ENCODE measurements at regions not wholly inside any gene's neighbourhood (a gene's known extent, or its start where the extent isn't known, plus 50 kb on each side); places are given as distances from the start of the nearest gene placed in this dataset.
"Not testable (repeated sequence)": the region's sequence is repeated elsewhere in the genome, so short reads cannot be mapped to it uniquely, and the experiment has no call there.

DNA sequence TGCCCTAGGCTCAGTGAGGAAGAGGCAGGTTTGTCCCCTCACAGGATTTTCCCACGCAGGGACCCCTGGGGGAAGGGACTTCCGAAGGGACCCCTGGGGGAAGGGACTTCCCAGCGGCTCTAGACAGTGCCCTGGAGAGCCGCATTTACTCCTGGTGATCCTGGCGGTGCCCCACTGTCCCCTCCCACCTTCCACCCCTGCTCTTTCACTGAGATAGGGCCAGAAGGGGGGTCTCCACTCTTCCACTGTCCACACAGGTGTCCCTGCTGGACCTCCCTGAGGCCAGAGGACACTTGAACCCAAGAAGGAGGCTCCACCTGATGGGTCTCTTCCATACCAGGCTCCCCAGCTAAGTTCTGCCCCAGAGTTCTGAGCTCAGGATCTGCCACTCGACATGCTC lies 1333.9 kb downstream of the BRD1 start:
- DNase-seq (ENCODE audit: low spot score): no peak

DNA sequence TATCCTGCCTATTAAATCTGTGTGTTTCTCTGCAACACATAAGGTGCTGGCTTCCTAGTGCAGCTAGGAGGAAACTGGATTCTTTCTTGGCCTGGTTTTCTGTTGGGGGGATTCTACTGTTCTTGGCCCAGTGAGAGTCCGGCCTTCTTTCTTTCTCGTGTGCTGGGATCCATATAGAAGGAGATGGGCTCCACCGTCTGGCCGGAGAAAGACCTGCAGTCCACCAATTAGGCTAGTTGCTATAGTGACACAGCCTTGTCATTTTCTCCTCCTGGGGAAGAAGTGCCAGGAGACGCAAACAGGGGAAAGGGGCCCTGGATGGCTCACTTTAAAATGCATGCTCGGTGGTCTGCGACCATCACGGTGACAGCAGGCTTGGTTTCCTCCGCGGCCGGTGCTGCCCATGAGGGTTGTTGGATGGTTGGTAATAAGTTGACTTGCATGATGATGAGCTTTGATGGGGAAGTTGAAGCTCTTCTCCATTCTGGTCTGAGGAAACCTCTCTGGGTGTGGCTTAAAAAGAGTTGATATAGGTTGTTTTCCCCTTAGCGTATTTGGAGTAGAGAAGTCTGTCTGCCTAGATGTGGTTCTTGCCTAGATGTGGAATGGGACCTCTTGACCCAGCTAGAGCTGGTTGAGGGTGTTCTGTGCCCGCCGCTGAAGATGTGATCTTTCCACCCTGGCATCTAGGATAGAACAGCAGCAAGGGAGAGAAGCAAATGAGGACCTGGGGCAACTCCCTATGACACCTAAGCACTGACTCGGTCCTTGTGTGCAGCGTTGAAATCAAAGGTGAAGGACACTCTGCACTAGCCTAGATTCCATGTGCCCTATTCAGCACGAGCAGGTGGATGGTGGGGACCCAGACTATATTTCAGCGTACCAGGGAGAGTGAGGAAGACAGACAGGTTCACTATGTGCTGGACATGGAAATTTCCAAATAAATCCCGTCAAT lies 1335.0 kb downstream of the BRD1 start:
- peak; percentile 81 for DNase-seq (ENCODE audit: low spot score)

DNA sequence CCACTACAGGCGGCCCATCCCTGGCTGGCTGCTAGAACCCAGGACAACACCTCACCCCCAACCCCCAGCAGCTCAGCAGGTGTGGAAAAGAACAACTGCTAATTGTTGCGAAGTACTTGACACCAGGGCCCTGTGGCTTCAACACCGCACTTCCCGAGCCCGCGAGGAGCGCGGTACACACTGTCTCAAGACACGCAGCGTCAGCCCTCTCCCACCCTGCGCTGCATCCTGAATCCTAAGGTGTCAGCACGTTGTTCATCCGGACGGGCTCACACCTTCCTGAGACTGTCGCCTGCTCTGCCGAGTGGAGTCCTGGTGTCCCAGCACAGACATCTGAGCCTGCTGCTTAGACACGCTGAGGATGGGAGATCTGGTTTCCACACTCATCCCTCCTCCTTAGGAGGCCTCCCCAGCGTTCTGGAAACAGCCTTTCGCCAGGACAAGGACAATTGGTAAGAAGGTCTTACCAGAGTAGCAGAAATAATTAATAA lies 1336.2 kb downstream of the BRD1 start:
- DNase-seq (ENCODE audit: low spot score): no peak

DNA sequence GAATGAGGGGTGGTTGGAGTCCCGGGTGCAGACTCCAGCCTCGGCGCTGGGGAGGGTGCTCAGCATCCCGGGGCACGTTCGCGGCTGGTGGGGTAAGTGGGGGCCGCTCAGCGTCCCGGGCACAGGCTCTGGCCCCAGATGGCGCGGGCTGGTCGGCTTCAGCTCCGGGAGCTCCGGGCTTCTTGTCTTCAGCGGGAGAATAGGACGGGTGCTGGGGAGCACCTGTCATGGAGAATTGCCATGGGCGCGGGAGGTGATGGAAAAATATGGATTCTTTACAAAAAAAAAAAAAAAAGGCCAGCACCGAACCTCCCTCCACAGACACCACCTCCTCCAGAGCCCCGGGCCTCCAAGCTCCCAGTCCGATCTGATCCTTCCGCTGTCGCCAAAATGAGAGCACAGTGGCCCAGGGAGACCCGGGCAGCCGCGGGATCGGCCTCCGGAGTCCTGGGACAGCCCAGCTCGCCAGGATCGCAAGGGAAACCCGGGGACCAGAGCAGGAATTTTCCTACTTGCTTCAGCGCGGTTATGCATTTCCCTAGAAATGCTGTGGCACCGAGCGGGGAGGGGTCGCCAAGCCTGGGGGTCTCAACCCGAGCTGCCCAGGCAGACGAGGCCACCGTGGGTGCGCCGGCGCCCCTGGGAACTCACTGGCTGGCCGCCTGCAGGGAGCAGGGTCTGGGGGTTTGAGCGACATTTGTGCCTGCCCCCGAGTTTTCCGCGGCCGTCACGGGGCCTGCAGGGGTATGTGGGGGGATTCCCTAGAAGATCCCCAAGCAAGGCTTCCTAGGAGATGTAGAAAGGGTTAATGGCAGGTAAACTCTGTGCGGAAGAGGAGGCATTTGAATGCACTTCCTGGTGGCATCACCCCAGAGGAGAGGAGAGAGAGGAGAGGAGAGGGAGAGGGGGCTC lies 1336.9 kb downstream of the BRD1 start:
- DNase-seq (ENCODE audit: low spot score): no peak

DNA sequence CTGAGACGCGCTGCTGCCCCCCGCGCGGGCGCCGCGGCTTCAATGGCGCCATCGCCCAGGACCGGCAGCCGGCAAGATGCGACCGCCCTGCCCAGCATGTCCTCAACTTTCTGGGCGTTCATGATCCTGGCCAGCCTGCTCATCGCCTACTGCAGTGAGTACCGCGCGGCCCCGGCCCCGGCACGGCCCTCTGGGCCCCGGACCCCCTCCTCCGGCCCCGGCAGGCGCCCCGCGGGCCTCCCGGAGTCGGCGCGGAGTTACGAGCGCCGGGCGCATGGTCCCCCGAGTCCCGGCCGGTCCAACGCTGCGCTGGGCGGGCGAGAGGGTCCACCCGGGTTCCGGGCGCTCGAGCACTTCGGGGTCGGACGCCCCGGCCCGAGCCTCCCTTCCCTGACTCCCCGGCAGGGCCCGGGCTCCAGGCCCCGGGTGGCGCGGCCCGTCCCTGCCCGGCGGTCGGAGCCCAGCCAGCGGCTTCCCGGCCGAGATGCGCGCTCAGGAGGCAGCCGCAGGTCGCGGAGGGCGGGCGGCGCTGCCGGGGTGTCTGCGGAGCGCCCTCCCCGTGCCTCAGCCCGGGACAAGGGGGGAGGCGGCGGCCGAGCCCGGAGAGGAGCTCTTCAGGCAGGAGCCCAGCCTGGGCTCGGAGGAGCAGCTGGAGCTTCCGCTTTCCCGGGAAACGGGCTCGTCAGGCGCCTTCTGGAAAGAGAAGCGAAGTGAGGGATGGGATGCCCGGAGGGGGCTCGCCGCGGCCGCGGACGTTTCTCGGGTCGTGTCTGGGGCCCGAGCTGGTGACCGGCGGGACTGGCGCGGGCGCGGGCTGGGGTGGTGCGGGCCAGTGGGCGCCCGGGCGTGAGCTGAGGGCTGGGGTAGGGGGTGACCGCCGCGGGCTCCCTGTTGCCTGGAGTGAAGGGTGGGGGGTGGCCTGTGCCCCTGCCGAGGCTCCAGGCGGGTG lies 1337.8 kb downstream of the BRD1 start:
- DNase-seq (ENCODE audit: low spot score): no peak

DNA sequence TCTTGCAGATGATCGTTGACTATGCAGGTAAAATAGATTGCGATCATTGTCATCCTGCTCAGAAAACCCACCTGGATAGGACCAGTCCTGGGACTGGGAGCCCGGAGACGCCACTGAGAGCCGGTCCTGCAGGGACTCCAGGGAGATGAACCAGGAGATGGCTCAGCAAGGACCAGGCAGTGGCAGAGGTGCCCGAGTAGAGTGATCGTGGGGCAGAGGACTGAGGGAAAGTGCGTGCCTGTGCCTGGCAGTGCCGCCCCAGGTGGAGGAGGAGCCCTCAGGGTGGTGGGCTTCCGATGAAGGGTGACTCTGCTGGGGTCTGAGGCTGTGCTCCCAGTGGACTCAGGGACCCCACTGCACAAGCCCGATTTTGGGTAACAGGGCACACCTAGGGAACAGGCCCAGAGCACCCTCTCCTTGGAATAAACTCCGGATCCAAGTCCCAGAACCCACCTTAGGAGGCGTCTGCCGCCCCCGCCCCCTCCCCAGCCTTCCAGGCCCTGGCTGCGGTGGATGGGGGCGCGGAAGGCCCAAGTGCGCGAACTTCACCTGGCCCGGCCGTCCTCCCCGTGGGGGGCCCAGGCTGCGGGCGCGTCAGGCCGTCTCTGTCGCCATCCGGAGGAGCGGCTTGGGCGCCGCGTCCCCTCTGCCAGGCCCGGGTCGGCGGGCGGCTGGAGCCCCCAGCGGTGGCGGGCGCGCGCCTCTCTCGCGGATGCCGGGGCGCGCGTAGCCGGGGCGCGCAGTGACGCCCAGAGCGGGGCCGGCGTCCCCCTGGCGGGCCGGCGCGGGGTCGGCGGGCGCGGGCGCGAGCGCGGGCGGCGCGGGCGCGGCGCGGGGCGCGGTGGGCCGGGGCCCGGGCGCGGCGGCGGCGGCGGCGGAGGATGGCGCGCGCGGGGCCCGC lies 1338.8 kb downstream of the BRD1 start:
- DNase-seq (ENCODE audit: low spot score): no peak

DNA sequence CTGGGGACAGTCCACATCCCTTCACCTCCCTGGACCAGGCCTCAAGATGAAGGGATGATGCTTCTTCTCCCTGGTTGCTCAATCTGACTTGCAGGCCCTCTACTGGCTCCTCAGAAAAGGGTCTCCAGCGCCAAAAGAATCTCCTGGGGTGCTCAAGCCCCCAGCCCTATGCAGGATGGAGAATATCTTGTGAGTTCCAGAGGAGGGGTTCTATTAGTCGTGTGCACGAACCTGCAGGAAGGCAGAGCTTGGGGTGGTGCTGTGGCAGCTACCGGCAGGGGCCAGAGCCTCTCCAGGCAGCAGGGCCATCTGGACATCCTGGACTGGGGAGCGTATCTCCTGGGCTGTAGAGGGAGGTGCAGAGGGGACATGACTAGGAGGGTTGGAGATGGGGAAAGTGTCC lies 1339.5 kb downstream of the BRD1 start:
- DNase-seq (ENCODE audit: low spot score): no peak

DNA sequence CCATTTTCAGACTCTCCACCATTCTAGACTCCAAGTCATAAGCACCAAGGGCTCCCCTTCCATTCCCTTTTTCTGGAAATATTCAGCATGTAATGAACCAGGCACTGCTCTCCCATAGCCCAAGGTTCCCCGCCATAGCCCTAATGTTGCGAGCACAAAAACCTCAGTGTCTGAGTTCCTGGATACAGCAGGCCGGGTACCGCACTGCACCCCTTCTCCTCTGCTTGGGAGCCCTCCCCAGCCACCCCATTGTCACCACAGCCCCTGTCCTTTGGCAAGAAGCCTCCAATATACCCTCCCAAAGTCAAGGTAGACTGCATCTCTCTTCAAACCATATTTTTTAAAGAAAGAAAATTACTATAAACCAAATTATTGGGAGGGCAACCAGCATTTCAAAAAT lies 1341.1 kb downstream of the BRD1 start:
- DNase-seq (ENCODE audit: low spot score): no peak

DNA sequence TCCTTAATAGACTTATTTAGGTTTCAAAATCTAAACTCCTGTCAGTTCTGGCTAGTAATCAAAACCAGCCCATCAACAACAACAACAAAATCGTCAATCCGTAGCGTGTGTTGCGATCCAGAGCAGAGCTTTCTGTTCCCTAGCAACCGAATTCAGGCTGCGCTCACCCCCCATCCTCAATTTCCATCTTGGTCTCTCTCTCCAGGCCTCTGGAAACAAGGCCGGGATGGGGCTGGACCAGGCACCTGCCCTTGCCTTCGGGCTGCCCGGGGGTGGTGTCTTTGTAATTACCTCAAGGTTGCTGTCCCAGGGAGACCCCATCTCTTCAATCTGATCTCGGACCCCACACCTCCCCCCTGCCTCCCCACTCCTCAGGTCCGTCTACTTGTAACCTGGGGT lies 1341.5 kb downstream of the BRD1 start:
- DNase-seq (ENCODE audit: low spot score): no peak

DNA sequence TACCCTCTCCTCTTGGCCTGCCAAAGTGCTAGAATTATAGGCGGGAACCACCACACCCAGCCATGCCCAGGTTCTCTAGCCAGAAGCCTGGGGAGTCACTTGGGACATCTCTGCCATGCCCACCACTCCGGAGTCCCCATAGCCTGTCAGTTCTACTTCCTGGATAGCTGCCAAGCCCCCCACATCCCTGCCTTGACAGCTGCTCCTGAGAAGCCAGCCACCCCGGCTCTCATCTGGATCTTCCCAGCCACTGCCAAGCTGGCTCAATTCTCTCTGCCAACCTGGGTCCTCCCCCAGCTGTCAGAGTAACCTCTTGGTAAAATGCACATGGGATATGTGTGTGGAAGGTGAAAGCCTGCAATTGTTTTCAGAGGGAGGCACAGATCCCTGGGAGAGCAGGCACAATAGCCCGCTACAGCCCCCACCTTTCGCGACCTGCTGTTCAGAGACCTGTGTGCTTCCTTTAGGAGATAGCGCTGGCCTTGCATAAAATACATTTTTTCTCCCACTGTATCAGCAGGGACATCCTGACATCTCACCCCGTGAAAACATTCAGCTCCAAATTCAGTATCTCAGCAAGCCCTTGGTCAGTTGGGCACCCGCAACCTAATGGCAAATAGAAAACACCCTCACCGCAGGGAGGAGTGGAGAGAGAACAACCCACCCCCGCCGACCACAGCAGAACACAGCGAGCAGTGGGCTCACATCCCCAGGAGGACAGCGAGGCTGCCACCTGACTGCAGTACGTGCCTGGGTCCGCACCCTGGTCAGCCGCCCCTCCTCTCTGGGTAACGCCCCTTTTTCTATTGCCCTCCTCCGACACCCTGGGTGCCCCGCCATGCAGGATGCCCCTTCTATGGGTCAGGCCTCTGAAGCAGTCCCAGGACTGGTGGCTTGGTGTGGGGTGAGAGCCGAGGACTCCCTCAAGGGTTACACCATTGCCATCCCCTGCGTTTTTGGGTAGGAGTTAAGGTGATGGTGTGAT lies 1342.2 kb downstream of the BRD1 start:
- DNase-seq (ENCODE audit: low spot score): no peak

DNA sequence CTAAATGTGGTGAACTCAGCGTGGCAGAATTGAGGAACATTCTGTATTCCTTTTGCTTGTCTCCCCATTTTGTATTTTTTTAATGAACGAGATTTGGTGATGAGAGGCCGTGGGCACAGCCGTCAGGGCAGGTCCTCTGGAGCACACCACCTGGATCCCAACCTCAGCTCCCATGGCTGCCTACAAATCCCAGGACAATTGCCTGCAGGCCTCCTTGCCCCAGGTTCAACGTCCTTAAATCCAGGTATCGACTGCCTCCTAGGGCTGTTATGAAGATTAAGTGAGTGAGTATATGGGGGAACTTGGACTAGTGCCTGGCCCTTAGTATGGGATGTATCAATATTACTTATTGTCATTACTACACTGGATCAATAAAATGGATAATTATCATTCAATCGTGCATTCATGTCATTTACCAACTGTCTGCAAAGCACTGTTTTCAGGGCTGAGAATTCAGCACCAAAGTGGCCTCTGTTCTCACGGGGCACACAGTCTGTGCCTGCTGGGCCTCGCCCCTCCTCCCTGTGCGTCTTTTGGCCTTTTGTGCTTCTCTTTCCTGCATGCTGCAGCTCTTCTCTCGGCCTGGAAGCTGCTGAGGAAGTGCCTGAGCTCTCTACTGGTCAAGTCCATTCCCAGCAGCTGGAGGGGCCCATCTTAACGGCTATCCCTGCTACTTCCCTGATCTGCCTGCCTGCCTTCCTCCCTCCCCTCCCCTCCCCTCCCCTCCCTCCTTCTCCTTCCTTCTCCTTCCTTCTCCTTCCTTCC lies 1343.7 kb downstream of the BRD1 start:
- DNase-seq (ENCODE audit: low spot score): no peak

DNA sequence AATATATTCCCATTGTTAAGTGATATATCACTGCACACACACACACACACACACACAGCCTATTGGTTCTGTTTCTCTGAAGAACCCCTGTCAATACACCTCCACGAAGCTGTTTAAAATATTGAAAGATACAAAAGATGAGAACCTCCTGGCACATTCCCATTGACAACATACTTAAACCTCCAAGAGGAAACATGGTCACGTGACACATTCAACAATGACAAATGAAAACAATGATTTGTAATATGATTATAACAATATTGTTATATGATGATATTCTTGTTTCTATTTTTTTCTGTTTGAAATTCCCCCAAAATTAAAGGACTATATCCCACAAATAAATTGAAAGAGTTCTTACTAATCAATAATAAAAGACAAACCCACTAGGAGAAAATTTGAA lies 1344.9 kb downstream of the BRD1 start:
- no peak for DNase-seq (ENCODE audit: low spot score)

DNA sequence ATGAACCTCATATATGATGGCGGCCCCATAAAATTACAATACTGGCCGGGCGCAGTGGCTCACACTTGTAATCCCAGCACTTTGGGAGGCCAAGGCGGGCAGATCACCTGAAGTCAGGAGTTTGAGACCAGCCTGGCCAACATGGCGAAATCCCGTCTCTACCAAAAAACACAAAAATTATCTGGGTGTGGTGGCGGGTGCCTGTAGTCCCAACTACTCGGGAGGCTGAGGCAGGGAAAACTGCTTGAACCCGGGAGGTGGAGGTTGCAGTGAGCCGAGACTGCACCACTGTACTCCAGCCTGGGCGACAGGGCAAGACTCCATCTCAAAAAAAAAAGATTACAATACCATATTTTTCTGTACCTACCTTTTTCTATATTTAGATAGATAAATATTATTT lies 1345.5 kb downstream of the BRD1 start:
- DNase-seq (ENCODE audit: low spot score): not testable (repeated sequence)

DNA sequence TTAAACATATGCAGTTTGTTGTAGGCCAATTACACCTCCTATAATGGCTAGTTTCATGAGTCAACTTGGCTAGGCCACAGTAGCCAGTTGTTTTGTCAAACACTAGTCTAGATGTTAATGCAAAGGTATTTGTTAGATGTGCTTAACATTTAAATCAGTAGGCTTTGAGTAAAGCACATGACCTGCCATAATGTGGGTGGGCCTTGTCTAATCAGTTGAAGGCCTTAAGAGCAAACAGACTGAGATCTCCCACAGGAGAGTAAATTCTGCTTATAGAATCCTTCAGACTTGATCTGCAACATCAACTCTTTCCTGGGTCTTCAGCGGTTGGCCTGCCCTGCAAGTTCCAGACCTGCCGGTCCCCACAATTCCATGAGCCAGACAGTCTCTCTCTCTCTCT lies 1345.9 kb downstream of the BRD1 start:
- no peak for DNase-seq (ENCODE audit: low spot score)

DNA sequence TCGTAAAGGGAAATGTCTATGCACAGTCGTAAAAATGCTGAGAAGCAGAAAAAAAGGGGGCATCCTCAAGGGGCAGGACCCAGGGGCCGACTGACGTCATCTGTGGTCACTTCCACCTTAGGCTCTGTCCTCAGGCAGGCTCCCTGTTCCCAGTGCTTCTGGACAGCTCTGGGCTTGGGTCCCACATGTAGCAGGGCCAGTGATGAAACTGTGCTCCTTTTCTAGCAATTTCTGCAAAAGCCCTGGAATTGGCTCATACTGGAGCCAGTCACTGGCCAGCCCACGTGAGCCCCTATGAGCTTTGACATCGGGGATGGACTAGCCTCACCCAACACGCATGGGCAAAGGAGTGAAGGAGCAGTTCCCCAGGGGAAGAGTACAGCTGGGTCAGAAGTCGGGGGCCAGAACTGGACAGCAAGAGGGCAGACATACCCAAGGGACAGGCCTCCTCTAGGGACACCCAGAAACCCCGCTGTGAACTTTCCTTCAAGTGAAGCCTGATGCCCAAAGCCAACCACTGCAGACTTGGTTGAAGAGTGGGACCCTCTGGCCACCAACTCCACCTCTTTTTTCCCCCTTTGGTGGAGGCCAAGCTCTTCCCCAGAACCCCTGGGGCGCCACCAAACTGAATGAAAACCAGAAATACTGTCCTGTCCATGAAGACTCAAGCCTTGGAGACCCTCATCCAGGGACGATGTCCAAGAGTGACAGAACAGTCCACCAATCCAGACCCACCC lies 1349.0 kb downstream of the BRD1 start:
- DNase-seq (ENCODE audit: low spot score): no peak

DNA sequence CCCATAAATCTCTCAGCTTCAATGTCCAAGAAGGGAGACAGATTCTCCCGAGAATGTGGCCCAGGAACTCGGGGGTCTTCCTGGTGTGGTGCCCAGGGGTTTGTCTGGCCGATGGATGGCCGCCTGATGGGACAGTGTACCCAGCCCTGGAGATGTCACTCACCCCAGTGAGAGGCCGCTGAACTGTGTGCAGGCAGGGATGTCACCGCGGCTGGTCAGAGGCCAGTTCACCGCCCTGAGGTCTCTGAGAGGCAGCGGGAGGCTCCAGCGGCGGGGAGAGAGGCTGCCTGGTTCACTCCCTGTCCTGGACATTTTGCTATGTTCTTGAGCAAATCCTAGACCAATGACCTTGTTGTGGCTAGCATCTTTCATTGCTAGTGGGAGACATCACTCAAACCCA lies 1349.5 kb downstream of the BRD1 start:
- DNase-seq (ENCODE audit: low spot score): no peak

DNA sequence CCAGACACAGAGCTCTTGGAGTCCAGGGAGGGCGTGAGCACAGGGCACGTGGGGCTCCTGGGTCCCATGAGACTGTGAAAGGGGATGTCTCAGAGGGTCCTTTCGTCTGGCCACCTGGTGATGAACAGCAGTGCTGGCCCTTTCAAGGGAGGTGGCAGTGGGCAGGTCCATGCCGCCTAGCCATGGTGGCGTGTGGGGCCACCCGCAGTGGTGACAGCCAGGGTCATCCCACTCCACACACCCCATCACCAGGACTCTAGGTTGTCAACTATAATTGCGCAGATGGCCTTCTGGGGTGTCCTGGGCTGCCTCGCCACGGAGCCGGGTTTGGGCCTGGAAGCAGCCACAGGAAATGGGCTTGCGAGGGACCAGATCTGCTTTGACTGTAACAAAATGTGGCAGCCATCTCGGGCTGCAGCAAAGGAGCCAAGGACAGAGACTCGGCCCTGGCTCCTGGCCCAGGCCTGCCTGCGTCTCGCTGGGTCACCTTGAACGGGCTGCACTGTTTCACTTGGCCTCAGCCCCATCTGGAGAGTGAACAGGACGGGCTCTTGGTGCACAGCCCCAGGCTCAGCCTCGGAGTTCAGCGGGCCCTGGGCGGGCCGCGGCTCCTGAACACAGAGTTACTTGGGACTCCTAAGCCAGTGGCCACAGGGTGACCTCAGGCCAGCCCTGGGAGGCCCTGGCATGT lies 1350.5 kb downstream of the BRD1 start:
- no peak for DNase-seq (ENCODE audit: low spot score)
